Parathyroid adenoma (tissue), 2 donors: ENCODE measurements at regions not wholly inside any gene's neighbourhood (a gene's known extent, or its start where the extent isn't known, plus 50 kb on each side); places are given as distances from the start of the nearest gene placed in this dataset.

Experiments
- H2AFZ ChIP-seq: fragments of 300-600 bp; sonication (generic); one replicate; pipeline ENCODE4 v1.7.0; 2017; ENCODE audit warnings: antibody characterized with exemption, mild to moderate bottlenecking
- H3K27ac ChIP-seq: fragments of 300-600 bp; sonication (generic); one replicate; pipeline ENCODE4 v1.7.0; 2017
- H3K27me3 ChIP-seq: fragments of 300-600 bp; sonication (generic); one replicate; pipeline ENCODE4 v1.7.0; 2017; ENCODE audit warnings: low read length; ENCODE audit not compliant: control insufficient read depth, insufficient read depth
- H3K36me3 ChIP-seq: fragments of 300-600 bp; sonication (generic); one replicate; pipeline ENCODE4 v1.7.0; 2017; ENCODE audit warnings: low read length; ENCODE audit not compliant: control insufficient read depth, insufficient read depth
- H3K4me1 ChIP-seq: fragments of 300-600 bp; sonication (generic); one replicate; pipeline ENCODE4 v1.7.0; 2017; ENCODE audit warnings: control low read depth
- H3K4me2 ChIP-seq: fragments of 300-600 bp; sonication (generic); one replicate; pipeline ENCODE4 v1.7.0; 2017; ENCODE audit warnings: low read length
- H3K4me3 ChIP-seq: fragments of 300-600 bp; sonication (generic); one replicate; pipeline ENCODE4 v1.7.0; 2017; ENCODE audit warnings: low read depth, low read length
- H3K79me2 ChIP-seq: fragments of 300-600 bp; sonication (generic); one replicate; pipeline ENCODE4 v1.7.0; 2017; ENCODE audit warnings: control low read depth
- H3K9ac ChIP-seq: fragments of 300-600 bp; sonication (generic); one replicate; pipeline ENCODE4 v1.7.0; 2017; ENCODE audit warnings: mild to moderate bottlenecking
- H3K9me3 ChIP-seq: fragments of 300-600 bp; sonication (generic); one replicate; pipeline ENCODE4 v1.7.0; 2017; ENCODE audit warnings: low read length; ENCODE audit not compliant: control insufficient read depth
- TF ChIP-seq, protein P1 (sequence below): fragments of 300-600 bp; sonication (generic); IDR thresholded peaks from one replicate; pipeline ENCODE4 v1.7.0; 2017; ENCODE audit warnings: antibody characterized with exemption, mild to moderate bottlenecking
- donor health status: primary hyperparathyroidism.

DNA sequence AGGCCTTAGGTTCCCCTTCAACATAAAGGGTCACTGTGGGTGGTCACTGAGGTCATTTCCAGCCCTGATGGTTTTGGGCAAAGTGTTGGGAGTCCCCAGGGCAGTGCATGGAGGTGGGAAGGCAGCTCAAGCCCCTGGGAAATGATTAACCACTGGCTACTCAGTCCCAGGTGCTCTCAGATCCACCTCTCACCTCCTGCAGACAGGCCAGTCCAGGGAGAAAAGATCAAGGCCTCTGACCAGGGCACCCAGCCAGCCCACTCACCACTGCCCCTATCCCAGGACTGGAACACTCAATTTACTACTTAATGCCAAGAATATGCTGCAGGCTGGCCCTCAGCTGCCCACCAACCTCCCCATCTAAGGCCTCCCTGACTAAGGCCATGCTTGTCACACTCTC lies 1307.9 kb downstream of the UQCRFS1 start:
- Histone ChIP-seq H3K9me3 (no peaks in the 10 kb centered on the region), H3K4me2 (no peak overlapping the region), H3K27me3 (no peaks in the 10 kb centered on the region), H3K4me1 (no peaks in the 10 kb centered on the region), H3K4me3 (no peak overlapping the region), H3K79me2 (no peaks in the 10 kb centered on the region), H3K9ac (no peak overlapping the region), H2AFZ (no peak overlapping the region), H3K36me3 (no peaks in the 10 kb centered on the region), H3K27ac (no peak overlapping the region)
- TF ChIP-seq, protein P1, sequence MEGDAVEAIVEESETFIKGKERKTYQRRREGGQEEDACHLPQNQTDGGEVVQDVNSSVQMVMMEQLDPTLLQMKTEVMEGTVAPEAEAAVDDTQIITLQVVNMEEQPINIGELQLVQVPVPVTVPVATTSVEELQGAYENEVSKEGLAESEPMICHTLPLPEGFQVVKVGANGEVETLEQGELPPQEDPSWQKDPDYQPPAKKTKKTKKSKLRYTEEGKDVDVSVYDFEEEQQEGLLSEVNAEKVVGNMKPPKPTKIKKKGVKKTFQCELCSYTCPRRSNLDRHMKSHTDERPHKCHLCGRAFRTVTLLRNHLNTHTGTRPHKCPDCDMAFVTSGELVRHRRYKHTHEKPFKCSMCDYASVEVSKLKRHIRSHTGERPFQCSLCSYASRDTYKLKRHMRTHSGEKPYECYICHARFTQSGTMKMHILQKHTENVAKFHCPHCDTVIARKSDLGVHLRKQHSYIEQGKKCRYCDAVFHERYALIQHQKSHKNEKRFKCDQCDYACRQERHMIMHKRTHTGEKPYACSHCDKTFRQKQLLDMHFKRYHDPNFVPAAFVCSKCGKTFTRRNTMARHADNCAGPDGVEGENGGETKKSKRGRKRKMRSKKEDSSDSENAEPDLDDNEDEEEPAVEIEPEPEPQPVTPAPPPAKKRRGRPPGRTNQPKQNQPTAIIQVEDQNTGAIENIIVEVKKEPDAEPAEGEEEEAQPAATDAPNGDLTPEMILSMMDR: no peak

DNA sequence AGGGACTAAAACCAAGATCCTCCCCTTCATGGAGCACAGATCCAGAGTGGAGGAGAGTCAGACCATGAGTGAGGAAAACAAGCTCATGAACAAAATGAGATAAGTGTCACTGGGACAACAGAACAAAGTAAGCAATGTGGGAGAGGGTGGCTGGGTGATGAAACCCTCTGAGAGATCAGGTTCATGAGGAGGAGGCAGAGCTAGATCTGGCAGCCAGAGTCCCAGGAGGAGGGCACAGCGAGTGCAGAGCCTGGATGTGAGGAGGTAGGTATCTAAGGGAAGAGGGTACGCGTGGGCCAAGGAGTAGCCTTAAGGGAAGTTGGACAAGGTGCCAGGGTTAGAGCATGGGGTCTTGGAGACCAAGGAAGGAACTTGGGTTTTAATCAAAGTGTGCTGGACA lies 1311.9 kb downstream of the UQCRFS1 start:
- Histone ChIP-seq H3K9me3 (no peaks in the 10 kb centered on the region), H3K27ac (no peak overlapping the region), H2AFZ (no peak overlapping the region), H3K36me3 (no peaks in the 10 kb centered on the region), H3K4me2 (no peak overlapping the region), H3K79me2 (no peaks in the 10 kb centered on the region), H3K27me3 (no peaks in the 10 kb centered on the region), H3K4me1 (no peaks in the 10 kb centered on the region), H3K4me3 (no peak overlapping the region), H3K9ac (no peak overlapping the region)
- TF ChIP-seq, protein P1: no peak

DNA sequence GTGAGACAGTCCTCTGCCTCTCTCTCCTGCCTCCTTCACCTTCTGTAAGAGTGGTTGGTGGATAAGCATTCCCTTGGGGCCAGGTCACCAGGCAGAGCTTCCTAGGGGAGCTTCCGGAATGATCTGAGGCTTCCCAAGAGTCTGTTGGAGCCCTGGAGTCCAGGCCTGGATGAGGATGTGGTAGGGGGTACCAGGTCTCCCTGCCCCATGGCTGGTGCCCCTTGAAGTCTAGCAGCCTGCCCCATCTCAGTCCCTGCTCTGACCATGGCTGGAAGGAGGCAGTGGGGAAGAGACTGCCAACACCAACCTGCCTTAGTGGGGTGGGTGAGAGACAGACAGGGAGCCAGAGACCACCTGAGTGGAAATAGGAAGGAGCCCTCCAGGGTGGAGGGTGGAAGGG lies 1316.9 kb downstream of the UQCRFS1 start:
- TF ChIP-seq, protein P1: no peak
- Histone ChIP-seq H3K4me3 (no peak overlapping the region), H3K36me3 (no peaks in the 10 kb centered on the region), H3K27me3 (no peaks in the 10 kb centered on the region), H3K4me2 (no peak overlapping the region), H3K9me3 (no peaks in the 10 kb centered on the region), H3K79me2 (no peaks in the 10 kb centered on the region), H3K9ac (no peak overlapping the region), H3K4me1 (no peaks in the 10 kb centered on the region), H3K27ac (no peak overlapping the region), H2AFZ (no peak overlapping the region)

DNA sequence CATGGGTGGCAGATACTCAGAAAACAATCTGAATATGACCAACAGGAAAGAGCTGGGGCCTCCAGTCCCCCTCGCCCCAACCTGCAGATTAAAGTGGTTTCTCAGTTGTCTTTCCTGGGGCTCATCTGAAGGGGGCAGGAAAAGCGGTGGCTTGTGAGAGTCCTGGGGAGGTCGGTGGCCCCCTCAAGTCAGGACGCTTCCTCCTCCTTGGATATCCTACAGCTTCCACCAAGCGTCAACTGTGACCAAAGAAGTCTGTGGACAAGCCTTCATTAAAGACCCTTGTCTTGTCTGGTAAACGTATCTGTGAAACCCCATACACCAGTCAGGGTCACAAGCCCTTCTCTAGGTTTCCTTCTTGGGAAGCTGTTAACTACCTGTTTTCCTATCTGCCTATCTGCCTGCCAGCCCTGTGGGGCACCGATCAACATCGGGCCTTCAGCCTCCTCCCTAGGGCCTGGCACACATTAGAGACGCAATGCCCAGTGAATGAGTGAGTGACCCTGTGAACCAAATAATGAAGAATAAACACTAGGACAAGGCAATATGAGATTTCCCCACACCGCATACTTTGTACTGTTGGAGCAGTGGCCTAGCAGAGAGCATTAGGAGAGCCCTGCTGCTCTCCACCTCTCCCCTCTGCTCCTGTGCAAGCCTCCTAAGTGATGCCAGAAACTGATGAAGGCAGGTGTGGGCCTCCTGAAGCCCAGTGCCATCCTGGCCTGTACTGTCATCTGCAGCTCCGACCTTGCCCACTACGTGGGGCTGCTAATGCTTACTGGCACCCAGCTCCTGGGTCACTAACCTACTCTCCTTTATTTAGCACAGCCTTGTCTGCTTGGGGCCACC lies 1317.8 kb downstream of the UQCRFS1 start:
- Histone ChIP-seq H2AFZ (no peak overlapping the region), H3K36me3 (no peaks in the 10 kb centered on the region), H3K79me2 (no peaks in the 10 kb centered on the region), H3K27me3 (no peaks in the 10 kb centered on the region), H3K9ac (no peak overlapping the region), H3K4me2 (no peak overlapping the region), H3K4me3 (no peak overlapping the region), H3K9me3 (no peaks in the 10 kb centered on the region), H3K4me1 (no peaks in the 10 kb centered on the region), H3K27ac (no peak overlapping the region)
- TF ChIP-seq, protein P1: no peak

DNA sequence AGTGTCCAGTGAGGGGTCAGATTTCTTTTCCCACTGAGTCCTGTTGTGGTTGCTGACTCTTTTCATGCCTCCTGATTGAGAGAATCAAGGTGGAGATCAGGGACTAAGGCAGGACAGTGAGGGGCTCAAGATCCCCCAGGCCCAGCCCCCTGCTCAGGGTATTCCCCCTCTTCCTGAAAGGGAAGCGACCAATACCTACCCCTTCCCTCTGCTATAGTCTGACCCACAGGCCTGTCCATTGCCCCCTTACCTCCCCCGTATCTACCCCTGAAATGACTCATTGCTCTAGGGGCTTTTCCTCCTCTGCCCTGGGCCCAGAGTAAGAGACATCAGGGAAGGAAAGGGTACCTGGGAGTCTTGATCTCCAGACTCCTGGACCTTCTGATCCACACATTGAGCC lies 1320.5 kb downstream of the UQCRFS1 start:
- Histone ChIP-seq H3K27ac (no peak overlapping the region), H3K27me3 (no peaks in the 10 kb centered on the region), H3K9me3 (no peaks in the 10 kb centered on the region), H3K36me3 (no peaks in the 10 kb centered on the region), H3K4me3 (no peak overlapping the region), H2AFZ (no peak overlapping the region), H3K9ac (no peak overlapping the region), H3K4me1 (no peaks in the 10 kb centered on the region), H3K79me2 (no peaks in the 10 kb centered on the region), H3K4me2 (no peak overlapping the region)
- TF ChIP-seq, protein P1: no peak
